Spleen (tissue), 7 donors: ENCODE measurements at regions not wholly inside any gene's neighbourhood (a gene's known extent, or its start where the extent isn't known, plus 50 kb on each side); places are given as distances from the start of the nearest gene placed in this dataset.

Experiments used
- POLR2A ChIP-seq, 3 donors: fragments of 450-650 bp; IDR thresholded peaks; one replicate each; pipeline ENCODE4 v1.5.1; 2017; ENCODE audit warnings: antibody characterized with exemption in 3 of 3, mild to moderate bottlenecking in 1 of 3
- TF ChIP-seq, protein P1 (sequence below), 11 experiments: fragments of 200-600 bp in 7 of 11; fragments of 450-650 bp in 4 of 11; sonication (generic) in 4 of 11; IDR thresholded peaks in 8 of 11; conservative IDR thresholded peaks in 3 of 11; 1 replicate in 7 of 11; 2 replicates in 4 of 11; pipeline versions ENCODE4 v1.4.0 to v1.8.0; 2016 to 2021; ENCODE audit warnings: antibody characterized with exemption in 11 of 11, inconsistent platforms in 4 of 11, mild to moderate bottlenecking in 1 of 11
- donor health status: DM: no; HTN: no; CAD: no; lungs with moderate emphysema.
- donor health status: DM: no; HTN: no; CAD: no.
- donor health status: DM: no; HTN: no; CAD: no.

DNA sequence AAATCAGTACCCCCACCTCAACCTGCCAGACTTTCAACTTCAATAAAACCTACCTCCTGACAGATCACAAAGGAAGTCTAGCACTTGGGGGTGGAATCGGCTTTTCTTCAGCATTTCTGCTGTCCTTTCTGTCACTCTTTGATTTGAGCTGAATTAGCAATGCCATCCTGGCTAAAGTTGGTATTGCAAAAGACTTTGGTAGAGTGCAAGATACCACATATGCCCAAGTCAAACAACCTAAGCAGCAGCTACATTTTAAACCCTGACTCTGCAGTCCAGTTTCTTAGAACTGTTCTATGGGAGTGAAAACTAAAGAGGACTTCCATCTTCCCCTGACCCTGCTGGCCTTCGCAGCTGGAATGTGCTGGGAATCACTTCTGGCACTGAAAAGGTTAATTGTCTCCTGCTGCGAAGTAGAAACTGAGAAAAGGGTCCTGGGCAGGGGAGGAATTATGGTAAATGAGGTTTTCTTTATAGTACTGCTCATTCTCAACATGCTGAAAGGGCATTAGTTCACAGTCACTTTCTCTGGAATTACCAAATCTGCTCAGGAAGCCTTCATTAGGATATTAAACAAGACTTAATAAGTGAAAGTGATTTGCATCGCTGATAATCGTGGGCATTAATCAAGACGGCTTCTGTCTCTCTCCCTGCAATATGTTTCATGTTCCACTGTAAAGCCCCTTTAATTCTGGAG lies 126.2 kb upstream of the SMYD2 start:
- TF ChIP-seq, protein P1, sequence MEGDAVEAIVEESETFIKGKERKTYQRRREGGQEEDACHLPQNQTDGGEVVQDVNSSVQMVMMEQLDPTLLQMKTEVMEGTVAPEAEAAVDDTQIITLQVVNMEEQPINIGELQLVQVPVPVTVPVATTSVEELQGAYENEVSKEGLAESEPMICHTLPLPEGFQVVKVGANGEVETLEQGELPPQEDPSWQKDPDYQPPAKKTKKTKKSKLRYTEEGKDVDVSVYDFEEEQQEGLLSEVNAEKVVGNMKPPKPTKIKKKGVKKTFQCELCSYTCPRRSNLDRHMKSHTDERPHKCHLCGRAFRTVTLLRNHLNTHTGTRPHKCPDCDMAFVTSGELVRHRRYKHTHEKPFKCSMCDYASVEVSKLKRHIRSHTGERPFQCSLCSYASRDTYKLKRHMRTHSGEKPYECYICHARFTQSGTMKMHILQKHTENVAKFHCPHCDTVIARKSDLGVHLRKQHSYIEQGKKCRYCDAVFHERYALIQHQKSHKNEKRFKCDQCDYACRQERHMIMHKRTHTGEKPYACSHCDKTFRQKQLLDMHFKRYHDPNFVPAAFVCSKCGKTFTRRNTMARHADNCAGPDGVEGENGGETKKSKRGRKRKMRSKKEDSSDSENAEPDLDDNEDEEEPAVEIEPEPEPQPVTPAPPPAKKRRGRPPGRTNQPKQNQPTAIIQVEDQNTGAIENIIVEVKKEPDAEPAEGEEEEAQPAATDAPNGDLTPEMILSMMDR (IDR thresholded peaks at IDR 0.05 in 8 of 11, conservative IDR thresholded peaks at IDR 0.05 in 3 of 11) = no peak
- TF ChIP-seq POLR2A (IDR thresholded peaks at IDR 0.05) = no peak
